ENCODE measurements at regions not wholly inside any gene's neighbourhood (a gene's known extent, or its start where the extent isn't known, plus 50 kb on each side); places are given as distances from the start of the nearest gene placed in this dataset.
"Not testable (repeated sequence)": the region's sequence is repeated elsewhere in the genome, so short reads cannot be mapped to it uniquely, and the experiment has no call there.

DNA sequence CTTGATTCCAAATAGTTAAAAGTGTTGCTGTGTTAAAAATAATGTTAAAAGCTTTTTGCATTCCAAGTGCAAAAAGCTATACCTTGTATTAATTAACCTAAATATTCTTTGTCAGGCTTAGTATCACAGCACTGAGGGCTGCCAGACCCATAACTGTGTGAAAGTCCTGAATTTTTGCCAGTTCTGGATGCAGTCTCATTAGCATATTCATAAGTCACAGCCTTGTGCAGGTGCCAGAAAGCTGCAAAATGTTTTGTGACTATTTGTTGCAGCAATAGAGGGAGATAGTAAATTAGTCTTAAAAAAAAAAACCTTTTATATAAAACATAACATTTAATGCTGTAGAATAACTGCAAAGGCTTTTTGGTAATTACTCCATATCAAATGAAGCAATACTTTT, 56.6 kb downstream of the SLITRK1 start:
- DNase-seq (ENCODE audit: low read depth): no peak

DNA sequence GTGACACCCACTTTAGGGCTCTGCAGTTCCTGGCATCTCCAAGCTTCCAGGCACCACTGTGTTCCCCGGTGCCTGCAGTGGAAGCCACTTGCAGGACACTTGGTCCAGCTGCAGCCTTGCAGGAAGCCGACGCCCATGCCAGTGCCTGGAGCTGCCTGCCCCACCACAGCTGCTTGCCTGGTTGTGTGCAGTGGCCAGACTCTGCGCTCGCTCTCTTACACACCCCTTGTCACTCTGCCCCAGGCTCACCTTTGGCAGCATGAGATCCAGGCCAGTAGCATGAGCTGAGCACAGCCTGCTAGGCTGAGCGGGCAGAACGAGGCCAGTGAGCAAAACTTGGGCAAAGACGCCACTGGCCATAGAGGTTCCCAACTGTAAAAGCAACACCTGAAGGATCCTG, 57.7 kb downstream of the SLITRK1 start:
- DNase-seq (ENCODE audit: low read depth): no peak

DNA sequence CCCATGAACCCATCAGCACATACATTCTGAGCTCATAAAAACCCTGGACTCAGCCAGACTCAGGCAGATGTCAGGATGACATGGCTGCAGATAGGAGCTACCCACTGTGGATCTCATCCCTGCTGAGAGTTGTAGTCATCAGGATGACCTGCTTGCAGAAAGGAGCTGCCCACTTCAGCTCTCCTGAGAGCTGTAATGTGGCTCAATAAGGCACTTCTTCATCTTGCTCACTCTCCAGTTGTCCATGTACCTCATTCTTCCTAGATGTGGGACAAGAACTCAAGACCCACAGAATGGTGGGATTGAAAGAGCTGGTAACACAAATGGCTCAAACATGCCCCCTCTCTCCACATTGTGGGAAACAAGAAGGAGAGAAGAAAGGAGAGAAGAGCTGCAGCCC, 58.2 kb downstream of the SLITRK1 start:
- no peak for DNase-seq (ENCODE audit: low read depth)

DNA sequence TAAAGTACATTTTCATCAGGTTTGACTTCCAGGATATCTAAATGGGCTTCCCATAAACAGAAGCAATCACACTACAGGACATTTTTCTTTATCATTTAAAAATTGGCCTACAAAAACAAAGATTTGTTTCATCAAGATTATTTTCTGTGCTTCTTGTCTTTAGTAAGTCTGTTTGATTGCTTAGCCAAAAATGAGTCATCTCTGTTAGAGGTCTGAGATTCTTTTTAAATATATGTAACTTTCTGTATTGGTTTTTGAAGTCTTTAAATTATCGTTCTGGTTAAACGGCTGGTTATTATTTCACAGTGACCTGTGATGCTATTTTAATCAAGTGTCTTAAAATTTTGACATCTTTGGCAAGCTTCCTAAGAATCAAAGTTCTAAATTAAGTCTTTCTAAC, 62.7 kb downstream of the SLITRK1 start:
- peak; percentile 50 for DNase-seq (ENCODE audit: low read depth)

DNA sequence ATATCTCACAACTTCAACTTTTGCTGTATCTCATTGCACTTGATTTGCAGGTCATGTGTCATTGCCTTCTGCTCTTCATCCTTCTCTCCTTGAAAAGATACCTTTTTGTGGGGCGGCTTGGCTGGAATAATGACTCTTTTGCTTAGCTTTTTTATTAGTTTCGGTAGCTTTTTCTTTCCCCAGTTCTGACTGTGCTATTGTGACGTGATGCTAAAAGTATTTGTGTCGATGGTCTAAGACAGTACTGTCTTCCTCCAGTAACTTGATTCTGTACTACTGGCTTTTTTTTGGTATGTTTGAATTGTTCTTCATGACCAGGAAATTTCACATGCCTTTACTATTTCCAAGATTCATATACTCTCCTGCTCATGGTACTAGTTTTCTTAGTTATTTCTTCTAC, 63.1 kb downstream of the SLITRK1 start:
- DNase-seq (ENCODE audit: low read depth): peak; percentile 76

DNA sequence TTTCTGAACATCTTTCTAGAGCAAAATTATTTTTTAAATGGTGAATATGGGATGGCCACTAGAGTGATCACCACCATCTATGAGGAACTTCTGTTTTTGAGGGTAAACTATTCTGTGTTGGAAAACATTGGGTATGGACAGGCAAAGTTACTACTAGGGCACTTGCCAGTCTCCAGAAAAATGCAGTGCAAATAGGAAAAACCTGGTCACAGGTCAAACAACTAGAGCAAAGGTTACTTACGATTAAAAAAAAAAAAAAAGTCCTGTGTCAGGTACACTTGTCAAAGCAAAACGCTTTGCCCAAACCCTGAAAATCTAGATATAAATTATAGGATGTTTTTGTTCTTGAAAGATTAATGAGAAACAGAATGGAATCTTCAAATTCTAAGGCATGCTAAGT, 66.2 kb downstream of the SLITRK1 start:
- DNase-seq (ENCODE audit: low read depth): no peak

DNA sequence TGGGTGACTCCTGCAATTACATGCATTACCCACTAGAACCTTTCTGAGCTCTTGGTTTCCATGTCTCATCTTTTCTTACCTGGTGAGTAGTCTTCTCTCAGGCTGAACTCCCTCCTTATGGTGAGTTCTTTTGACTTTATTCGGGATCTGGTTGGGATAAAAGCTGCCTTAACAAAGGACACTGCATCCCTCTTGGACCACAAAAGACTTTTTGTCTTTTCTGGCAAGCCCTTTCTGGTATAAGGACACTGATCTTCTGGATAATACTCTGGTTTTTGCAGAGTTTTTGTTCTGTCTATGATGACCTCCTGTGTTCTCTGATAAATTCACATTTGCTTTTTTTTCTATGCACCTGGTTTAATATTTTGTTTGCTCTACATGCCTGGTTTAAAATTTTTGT, 66.7 kb downstream of the SLITRK1 start:
- no peak for DNase-seq (ENCODE audit: low read depth)

DNA sequence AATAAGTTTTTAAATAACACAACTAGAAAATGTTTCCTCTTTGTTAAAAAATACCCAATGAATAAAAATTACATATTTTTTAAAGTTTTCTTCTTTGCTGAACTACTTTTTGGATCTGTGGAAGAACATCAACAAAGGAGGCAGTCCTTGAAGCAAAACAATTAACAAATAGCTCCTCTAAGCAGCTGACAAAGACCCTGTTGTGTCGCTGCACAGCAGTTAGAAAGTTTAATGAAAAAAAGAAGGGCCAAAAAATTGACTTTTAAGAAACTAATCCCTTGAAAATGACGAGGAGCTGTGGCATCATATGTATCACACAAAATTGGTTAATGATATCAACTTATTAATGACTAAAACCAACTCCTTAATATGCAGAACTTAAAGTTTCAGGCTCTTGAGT, 72.1 kb downstream of the SLITRK1 start:
- no peak for DNase-seq (ENCODE audit: low read depth)

DNA sequence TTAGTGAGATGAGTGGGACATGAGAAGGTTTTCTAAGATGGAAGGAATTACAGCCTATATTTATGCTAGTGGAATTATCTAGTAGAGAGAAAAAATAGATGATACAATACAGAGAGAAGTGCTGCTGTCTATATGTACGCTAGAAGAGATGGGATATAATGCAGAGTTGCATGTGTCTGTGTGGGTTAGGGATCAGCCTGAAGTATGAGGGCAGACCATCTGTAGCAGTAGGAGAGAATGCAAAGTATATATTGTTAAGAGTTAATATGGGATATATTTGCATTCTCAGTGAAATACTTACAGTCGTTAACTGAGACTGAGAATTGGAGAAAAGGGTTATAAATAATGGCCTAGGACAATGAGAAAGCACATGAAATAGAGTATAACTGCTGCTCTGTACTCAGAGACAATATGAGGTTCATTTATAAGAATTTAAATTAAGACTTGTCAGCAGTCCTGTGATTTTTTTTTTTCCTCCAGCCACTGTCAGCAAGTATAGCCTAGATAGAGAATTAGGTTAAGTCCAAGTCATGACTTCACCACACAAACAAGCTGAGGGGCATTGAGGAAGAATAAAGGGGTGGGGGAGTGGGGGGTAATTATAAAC, 77.8 kb downstream of the SLITRK1 start:
- no peak for DNase-seq (ENCODE audit: low read depth)

DNA sequence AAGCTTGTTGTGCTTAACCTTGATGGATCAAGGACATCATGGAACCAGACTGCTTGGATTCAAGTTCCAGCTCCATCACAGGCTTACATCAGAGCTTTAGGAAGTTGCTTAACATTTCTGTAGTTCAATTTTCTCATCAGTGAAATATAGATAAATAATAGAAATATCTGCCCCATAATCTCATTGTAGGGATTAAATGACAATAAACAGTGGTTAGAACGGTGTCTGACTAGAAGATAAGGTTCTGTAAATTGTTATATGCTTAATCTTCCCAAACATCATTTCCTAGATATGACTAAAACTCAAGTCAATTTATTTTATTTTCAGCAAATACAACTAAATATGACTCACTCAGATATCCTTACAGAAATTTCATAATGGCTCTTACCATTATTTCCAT, 83.5 kb downstream of the SLITRK1 start:
- DNase-seq (ENCODE audit: low read depth): peak; percentile 45

DNA sequence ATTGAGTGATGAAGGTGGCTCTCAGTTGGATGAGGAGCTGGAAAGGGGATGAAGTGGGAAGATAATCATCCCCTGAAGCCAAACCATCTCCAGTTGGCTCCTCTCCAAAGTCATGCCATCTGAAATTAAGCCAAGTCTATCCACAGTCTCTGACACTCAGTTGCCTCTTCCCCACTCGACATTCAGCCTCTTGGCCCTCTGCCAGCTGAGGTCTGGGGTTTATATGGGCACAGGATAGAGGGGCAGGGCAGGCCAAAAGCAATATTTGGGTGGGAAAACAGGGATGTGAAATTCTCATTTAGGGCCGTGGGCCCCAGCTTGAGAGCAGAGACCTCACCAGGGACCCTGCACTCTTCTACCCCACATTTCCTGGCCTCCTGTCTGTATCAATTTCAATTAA, 85.9 kb downstream of the SLITRK1 start:
- no peak for DNase-seq (ENCODE audit: low read depth)

DNA sequence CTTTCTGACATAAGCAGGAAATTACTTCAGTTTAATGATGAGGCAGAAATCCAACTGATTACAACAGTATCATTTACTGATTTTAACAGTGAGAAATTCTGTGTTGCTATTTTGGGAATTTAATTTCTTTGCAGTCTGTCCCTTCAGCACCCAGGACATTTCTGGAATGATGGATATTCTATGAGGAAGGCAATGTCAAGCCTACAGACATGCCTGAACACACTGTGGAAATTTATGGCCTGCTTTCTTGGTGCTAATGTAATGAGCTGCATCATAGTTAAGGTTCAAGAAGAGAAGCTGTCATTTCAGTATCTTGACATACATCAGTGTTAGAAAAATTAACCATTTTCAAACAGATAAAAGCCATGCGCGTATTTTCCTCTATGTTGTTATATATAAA, 87.7 kb downstream of the SLITRK1 start:
- peak; percentile 47 for DNase-seq (ENCODE audit: low read depth)

DNA sequence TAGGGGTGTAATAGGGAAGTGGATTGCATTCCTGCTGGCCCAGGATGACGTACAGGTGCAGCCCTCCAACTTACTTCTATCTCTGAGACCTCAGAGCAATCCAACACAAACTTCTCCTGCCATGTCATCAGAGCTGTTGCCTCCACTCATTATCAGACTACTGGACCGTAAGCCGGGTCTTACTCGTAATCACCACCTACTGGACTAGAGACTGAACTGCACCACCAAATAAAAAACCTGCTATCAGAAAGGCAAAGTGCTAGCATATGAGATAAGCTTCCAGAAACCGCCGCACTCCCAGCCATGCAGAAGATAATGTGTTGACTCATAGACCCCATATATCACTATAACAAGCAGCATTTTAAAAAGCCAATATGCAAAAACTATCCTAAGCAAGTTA, 102.0 kb downstream of the SLITRK1 start:
- DNase-seq (ENCODE audit: low read depth): peak; percentile 39

DNA sequence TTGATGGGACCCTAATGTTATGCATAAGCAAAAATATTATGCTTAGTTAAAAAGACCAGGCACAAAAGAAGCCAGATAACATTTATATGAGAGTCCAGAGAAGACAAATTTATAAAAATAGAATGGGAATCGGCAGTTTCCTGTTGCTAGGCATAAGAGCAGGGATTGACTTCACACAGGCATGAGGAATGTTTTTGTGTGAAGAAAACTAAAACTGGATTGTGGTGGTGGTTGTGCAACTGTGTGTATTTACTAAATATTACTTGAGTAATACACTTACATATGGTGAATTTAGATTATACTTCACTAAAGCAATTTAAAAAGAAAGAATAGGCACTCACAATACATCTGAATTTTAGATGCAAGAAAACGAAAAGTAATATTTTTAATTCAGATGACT, 108.3 kb downstream of the SLITRK1 start:
- DNase-seq (ENCODE audit: low read depth): peak; percentile 33

DNA sequence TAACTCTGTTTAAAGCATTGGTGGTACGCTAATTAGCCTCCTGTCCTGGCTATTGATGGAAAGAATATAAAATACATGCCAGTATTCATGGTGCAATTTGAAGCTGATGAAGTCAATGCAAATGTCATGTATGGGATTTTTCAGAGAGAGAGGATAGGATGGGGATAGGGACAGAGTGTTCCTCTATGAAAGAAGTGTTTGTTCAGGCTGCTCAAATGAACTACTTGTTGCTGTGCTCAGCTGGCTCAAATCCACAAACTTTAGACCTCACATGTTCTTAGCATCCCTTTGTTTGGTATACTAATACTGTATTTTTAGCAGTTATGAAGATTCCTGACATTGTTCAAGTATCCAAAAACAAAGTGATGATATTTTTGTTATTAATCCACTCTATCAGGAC, 116.5 kb downstream of the SLITRK1 start:
- no peak for DNase-seq (ENCODE audit: low read depth)

DNA sequence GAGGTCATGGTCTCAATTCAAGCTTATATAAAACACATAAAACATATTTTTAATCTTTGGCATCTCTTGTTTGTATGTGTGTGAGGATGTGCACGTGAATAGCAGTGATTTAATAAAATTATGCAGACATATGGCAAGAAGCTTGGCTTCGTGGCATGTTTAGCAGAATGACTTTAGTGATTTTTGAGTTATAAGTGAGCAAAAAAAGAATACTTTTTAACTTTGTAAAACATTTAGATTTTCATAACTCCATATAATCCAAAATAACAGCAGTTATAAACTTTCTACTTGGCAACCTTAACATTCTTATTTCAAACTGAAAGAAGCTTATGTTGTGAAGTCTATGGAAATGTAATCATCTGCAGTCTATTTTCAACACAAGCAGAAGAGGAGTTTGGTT, 120.6 kb downstream of the SLITRK1 start:
- no peak for DNase-seq (ENCODE audit: low read depth)

DNA sequence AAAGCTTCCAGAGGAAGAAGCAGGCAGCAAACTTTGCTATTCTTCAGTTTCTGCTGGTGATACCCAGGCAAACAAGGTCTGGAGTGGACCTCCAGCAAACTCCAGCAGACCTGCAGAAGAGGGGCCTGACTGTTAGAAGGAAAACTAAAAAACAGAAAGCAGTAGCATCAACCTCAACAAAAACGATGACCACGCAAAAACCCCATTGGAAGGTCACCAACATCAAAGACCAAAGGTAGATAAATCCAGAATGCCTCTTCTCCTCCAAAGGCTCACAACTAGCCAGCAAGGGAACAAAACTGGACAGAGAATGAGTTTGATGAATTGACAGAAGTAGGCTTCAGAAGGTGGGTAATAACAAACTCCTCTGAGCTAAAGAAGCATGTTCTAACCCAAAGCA, 127.1 kb downstream of the SLITRK1 start:
- DNase-seq (ENCODE audit: low read depth): not testable (repeated sequence)

DNA sequence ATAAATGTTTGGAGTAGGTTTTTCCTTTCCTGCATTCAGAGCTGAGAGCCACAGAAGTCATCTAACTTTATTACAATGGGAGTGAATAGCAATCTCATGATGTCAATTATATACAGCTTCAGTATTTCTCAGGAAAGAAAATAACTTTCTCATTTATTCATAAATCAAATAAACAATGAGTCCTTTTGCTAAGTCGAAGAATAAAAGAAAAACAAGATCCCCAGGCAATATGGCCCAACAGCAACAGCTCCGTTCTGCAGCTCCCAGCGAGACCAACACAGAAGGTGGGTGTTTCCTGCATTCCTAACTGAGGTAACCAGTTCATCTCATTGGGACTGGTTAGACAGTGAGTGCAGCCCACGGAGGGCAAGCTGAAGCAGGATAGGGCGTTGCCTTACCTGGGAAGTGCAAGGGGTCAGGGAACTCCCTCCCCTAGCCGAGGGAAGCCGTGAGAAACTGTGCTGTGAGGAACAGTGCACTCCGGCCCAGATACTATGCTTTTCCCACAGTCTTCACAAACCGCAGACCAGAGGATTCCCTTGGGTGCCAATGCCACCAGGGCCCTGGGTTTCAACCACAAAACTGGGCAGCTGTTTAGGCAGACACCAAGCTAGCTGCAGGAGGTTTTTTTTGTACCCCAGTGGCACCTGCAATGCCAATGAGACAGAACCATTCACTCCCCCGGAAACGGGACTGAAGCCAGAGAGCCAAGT, 128.2 kb downstream of the SLITRK1 start:
- DNase-seq (ENCODE audit: low read depth): peak; percentile 71

DNA sequence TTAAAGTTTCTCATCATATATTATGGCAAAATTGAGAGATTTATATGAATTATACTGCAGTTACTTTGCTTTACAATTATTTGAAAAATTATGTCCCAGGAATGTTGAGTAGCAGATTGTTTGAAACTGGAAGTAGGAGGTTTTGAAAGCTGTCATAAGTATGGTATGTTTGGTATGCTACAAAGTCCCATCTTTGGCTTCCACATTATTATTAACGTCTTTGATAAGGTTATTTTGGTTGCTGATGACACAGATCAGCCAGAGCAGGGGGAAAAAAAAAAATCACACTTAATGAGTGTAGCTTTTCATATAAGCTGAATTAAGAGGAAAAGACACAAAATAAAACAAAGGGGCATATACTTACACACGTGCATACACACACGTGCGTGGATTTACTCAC, 130.1 kb downstream of the SLITRK1 start:
- DNase-seq (ENCODE audit: low read depth): peak; percentile 83

DNA sequence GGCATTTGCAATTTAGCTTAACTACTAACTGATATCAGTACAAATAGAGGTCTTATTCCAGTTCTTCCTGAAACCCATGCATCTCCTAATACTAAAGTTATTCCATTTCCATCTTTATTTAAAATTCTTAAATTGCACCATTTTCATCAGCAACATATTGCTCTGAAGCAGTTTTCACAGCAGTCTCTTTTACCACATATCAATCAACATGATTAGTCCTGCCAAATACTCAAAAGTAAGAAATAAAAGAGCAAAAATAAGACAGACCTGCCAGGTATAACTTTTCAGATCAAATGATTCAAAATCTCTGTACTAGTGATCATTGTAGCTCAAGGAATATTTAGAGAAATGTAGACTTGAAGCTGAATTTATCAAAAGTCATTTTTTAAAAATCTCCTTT, 141.7 kb downstream of the SLITRK1 start:
- DNase-seq (ENCODE audit: low read depth): no peak

DNA sequence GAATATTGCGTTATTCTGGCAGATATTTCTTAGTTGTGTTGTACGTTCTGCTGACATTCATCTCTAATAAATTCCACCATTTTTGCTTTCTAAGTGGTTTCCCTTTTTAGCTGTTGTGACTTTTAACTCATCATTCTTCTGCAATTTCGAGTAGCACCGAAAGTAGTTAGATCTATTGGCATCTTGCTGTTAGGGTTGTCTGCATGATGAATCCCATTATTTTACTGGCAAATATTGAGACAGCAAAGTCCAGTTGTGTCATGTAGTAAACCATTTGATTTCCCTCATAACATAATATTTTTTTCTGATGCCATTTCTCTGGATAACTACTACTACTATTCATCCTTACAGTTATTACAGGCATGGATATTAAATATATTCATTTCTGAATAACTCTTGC, 143.9 kb downstream of the SLITRK1 start:
- DNase-seq (ENCODE audit: low read depth): no peak

DNA sequence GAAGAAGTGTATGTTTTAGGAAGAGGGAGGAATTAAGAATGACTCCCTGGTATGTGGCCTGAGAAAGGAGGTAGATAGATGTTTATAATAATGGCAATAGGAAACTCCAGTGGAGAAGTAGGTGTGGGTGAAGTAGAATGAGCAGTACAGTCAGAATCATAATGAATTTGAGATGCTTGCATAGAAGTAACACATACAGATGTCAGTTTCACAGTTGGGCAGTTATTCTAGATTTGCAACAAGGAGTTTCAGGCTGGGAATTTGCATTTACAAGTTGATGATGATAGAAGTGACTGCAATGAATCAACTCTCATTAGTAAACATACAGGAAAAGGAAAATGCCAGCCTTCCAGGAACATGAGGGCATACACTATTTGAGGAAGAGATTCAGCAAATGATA, 149.0 kb downstream of the SLITRK1 start:
- DNase-seq (ENCODE audit: low read depth): no peak

DNA sequence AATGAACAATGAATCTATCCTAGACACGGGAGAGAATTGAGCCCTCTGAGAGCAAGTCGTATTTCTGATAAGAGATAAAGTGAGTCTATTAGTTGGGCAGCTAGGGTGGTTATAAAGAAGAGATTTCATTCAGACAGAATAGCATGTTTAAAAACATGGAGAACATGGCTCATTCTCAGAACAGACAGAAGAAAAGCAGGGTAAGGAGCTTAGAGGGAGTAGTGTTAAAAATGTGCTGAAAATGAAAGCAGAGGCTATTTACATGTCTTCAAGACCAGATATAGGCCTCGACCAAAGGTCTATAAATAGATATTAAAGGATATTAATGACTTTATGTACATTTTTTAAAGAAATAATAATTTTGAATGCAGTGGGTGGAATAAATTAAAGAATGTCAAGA, 149.5 kb downstream of the SLITRK1 start:
- DNase-seq (ENCODE audit: low read depth): no peak

DNA sequence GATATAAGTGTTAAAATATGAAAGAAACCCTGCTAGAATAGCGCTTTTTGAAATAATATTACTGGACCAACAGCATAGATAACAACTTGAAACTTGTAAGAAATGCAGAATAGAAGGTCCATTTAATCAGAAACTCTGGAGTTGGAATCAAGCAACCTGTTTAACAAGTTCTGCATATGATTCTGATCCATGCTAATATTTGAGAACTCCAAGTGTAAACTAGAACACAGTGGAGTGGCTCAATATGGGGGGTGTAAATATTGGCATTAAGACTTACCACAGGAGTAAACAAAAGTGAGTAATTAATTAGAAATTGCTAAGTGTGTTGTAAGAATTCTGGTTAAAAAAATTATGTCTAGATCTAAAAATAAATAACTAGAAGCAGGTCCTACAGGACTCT, 151.2 kb downstream of the SLITRK1 start:
- DNase-seq (ENCODE audit: low read depth): no peak
